ENCODE measurements at regions not wholly inside any gene's neighbourhood (a gene's known extent, or its start where the extent isn't known, plus 50 kb on each side); places are given as distances from the start of the nearest gene placed in this dataset.

DNA sequence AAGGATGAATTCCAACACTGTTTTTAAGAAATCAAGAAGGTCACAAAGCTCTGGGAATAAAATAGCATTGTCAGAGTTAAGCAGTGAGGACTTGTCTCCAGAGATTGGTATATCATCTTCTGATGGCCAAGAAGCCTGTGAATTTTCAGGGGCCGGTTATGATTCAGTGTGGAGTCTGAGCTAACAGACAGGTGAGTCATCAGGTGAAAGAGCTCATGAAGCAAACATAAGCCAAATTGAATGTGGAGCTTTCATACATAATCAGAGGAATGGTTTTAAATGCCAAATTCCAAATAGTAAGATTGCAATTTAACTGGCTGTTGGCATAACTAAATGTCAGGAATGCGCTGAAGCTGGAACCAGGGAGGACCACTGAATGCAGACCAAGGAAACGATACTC lies 494.2 kb downstream of the MTRR start:
- TF ChIP-seq, protein P1, sequence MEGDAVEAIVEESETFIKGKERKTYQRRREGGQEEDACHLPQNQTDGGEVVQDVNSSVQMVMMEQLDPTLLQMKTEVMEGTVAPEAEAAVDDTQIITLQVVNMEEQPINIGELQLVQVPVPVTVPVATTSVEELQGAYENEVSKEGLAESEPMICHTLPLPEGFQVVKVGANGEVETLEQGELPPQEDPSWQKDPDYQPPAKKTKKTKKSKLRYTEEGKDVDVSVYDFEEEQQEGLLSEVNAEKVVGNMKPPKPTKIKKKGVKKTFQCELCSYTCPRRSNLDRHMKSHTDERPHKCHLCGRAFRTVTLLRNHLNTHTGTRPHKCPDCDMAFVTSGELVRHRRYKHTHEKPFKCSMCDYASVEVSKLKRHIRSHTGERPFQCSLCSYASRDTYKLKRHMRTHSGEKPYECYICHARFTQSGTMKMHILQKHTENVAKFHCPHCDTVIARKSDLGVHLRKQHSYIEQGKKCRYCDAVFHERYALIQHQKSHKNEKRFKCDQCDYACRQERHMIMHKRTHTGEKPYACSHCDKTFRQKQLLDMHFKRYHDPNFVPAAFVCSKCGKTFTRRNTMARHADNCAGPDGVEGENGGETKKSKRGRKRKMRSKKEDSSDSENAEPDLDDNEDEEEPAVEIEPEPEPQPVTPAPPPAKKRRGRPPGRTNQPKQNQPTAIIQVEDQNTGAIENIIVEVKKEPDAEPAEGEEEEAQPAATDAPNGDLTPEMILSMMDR (IDR thresholded peaks at IDR 0.05), result no peak
- TF ChIP-seq POLR2A (IDR thresholded peaks at IDR 0.05), result no peak
